H1 (cell line): ENCODE measurements at regions not wholly inside any gene's neighbourhood (a gene's known extent, or its start where the extent isn't known, plus 50 kb on each side); places are given as distances from the start of the nearest gene placed in this dataset.

Experiments used
- CTCF ChIA-PET: fragments of 300-600 bp; sonication (Branson Sonifier 250); formaldehyde crosslinking; loops from one replicate; lab custom pipeline; 2021; ENCODE audit not compliant: partially characterized antibody; lab: Charles Lee
- POLR2A ChIA-PET: fragments of 300-600 bp; sonication (Branson Sonifier 250); formaldehyde crosslinking; loops from one replicate; lab custom pipeline; 2021; ENCODE audit warnings: inconsistent platforms; ENCODE audit not compliant: partially characterized antibody; lab: Charles Lee
- DNase-seq, 2 experiments: peaks; one replicate each; pipeline versions ENCODE4 v3.0.0 to v3.0.0-alpha.2; 2010 to 2022; ENCODE audit warnings: low spot score in 2 of 2, low read depth in 1 of 2, mixed read lengths in 1 of 2
- FAIRE-seq: peaks from 2 replicates; lab custom pipeline; 2011; peaks lifted over from hg19 to GRCh38; lab: Jason Lieb, UNC
- H2AFZ ChIP-seq: 2 replicates; pipeline ENCODE4 v1.8.1; 2012; ENCODE audit warnings: low read length, inconsistent platforms
- H2AK5ac ChIP-seq: 2 replicates; pipeline ENCODE4 v1.6.1; 2013; ENCODE audit warnings: low read depth, low read length
- H2BK120ac ChIP-seq: replicated peaks from 2 replicates; pipeline ENCODE3; 2013; ENCODE audit warnings: low read depth, low read length, inconsistent platforms
- H2BK12ac ChIP-seq: 2 replicates; pipeline ENCODE4 v1.6.1; 2013; ENCODE audit warnings: low read depth, low read length
- H2BK15ac ChIP-seq: 2 replicates; pipeline ENCODE4 v1.6.1; 2013; ENCODE audit warnings: low read length
- H2BK20ac ChIP-seq: 2 replicates; pipeline ENCODE4 v1.6.1; 2013; ENCODE audit warnings: low read length
- H2BK5ac ChIP-seq: 2 replicates; pipeline ENCODE4 v1.6.1; 2013; ENCODE audit warnings: low read depth, low read length
- H3K14ac ChIP-seq: 2 replicates; pipeline ENCODE4 v1.6.1; 2013; ENCODE audit warnings: inconsistent platforms; ENCODE audit not compliant: insufficient read length
- H3K18ac ChIP-seq: 2 replicates; pipeline ENCODE4 v1.6.1; 2013; ENCODE audit warnings: low read length; ENCODE audit errors: extremely low read depth
- H3K23ac ChIP-seq: 2 replicates; pipeline ENCODE4 v1.6.1; 2013; ENCODE audit warnings: inconsistent platforms; ENCODE audit not compliant: insufficient read length
- H3K23me2 ChIP-seq: 2 replicates; pipeline ENCODE4 v1.6.1; 2013; ENCODE audit warnings: low read depth, low read length
- H3K27ac ChIP-seq: 2 replicates; pipeline ENCODE4 v1.6.1; 2011; ENCODE audit warnings: low read depth, low read length, inconsistent platforms
- H3K27me3 ChIP-seq, 4 experiments: replicated peaks in 1 of 4; 1 replicate in 1 of 4; 2 replicates in 3 of 4; pipeline versions ENCODE4 v1.6.1 to v1.8.1; 2011 to 2013; ENCODE audit warnings: low read length in 3 of 4, mild to moderate bottlenecking in 3 of 4, inconsistent platforms in 2 of 4, mixed read lengths in 2 of 4, moderate library complexity in 1 of 4; ENCODE audit not compliant: control insufficient read depth in 3 of 4, insufficient read depth in 3 of 4; ENCODE audit errors: extremely low read depth in 1 of 4
- H3K36me3 ChIP-seq, 4 experiments: 2 replicates each; pipeline versions ENCODE4 v1.6.1 to v1.8.1; 2011 to 2013; ENCODE audit warnings: mild to moderate bottlenecking in 4 of 4, low read length in 3 of 4, moderate library complexity in 2 of 4, control low read depth in 1 of 4, inconsistent platforms in 1 of 4; ENCODE audit not compliant: insufficient read depth in 4 of 4, control insufficient read depth in 2 of 4
- H3K4ac ChIP-seq: replicated peaks from 2 replicates; pipeline ENCODE3; 2013; ENCODE audit warnings: low read length, low read depth, mixed read lengths, inconsistent platforms; ENCODE audit not compliant: insufficient read length
- H3K4me1 ChIP-seq, 4 experiments: replicated peaks in 1 of 4; 1 replicate in 1 of 4; 2 replicates in 3 of 4; pipeline versions ENCODE4 v1.6.1 to v1.8.1; 2011 to 2013; ENCODE audit warnings: low read length in 3 of 4, inconsistent platforms in 2 of 4, mixed read lengths in 1 of 4; ENCODE audit not compliant: insufficient read depth in 4 of 4, control insufficient read depth in 3 of 4
- H3K4me2 ChIP-seq, 2 experiments: 2 replicates each; pipeline versions ENCODE4 v1.6.1 to v1.8.1; 2011 to 2013; ENCODE audit warnings: low read depth in 2 of 2, low read length in 2 of 2, control low read depth in 1 of 2, inconsistent platforms in 1 of 2, mild to moderate bottlenecking in 1 of 2; ENCODE audit not compliant: insufficient read depth in 1 of 2
- H3K4me3 ChIP-seq, 4 experiments: fragments of 200-600, 300-600 bp in 1 of 4; sonication (generic), shearing (Covaris generic), sonication (Bioruptor Twin) in 1 of 4; 2 replicates each; pipeline versions ENCODE4 v1.5.1 to v1.8.1; 2011 to 2016; ENCODE audit warnings: low read length in 4 of 4, low read depth in 3 of 4, control low read depth in 2 of 4, inconsistent platforms in 2 of 4, mild to moderate bottlenecking in 2 of 4, mixed read lengths in 1 of 4, moderate library complexity in 1 of 4; ENCODE audit not compliant: insufficient read depth in 2 of 4; ENCODE audit errors: extremely low read depth in 1 of 4
- H3K56ac ChIP-seq: replicated peaks from 2 replicates; pipeline ENCODE3; 2013; ENCODE audit warnings: low read depth, mild to moderate bottlenecking, mixed read lengths, low read length, inconsistent platforms; ENCODE audit not compliant: insufficient read length
- H3K79me1 ChIP-seq: 2 replicates; pipeline ENCODE4 v1.6.1; 2013; ENCODE audit warnings: low read depth, low read length, control low read depth
- H3K79me2 ChIP-seq, 2 experiments: 2 replicates each; pipeline versions ENCODE4 v1.6.1 to v1.8.1; 2012 to 2013; ENCODE audit warnings: low read length in 2 of 2, mild to moderate bottlenecking in 2 of 2, inconsistent platforms in 1 of 2; ENCODE audit not compliant: insufficient read depth in 2 of 2, control insufficient read depth in 1 of 2
- H3K9ac ChIP-seq, 4 experiments: replicated peaks in 1 of 4; 1 replicate in 1 of 4; 2 replicates in 3 of 4; pipeline versions ENCODE4 v1.6.1 to v1.8.1; 2011 to 2013; ENCODE audit warnings: low read depth in 3 of 4, low read length in 3 of 4, control low read depth in 2 of 4, mild to moderate bottlenecking in 2 of 4, moderate library complexity in 2 of 4, inconsistent platforms in 1 of 4; ENCODE audit errors: extremely low read depth in 1 of 4
- H3K9me3 ChIP-seq, 2 experiments: 2 replicates each; pipeline versions ENCODE4 v1.6.1 to v1.8.1; 2012 to 2013; ENCODE audit warnings: mild to moderate bottlenecking in 2 of 2, moderate library complexity in 2 of 2, control low read depth in 1 of 2, inconsistent platforms in 1 of 2, low read depth in 1 of 2, low read length in 1 of 2, mixed read lengths in 1 of 2; ENCODE audit not compliant: insufficient read depth in 2 of 2
- H4K20me1 ChIP-seq, 2 experiments: replicated peaks in 1 of 2; 2 replicates each; pipeline versions ENCODE3 to v1.8.1; 2011 to 2013; ENCODE audit warnings: inconsistent platforms in 2 of 2, low read length in 2 of 2, mild to moderate bottlenecking in 1 of 2; ENCODE audit not compliant: insufficient read depth in 2 of 2, control insufficient read depth in 1 of 2
- H4K5ac ChIP-seq: 2 replicates; pipeline ENCODE4 v1.6.1; 2013; ENCODE audit warnings: low read length, low read depth, mixed read lengths, inconsistent platforms; ENCODE audit not compliant: insufficient read length
- H4K8ac ChIP-seq: 2 replicates; pipeline ENCODE4 v1.8.0; 2013; ENCODE audit warnings: mild to moderate bottlenecking, moderate library complexity, low read length, inconsistent platforms; ENCODE audit not compliant: insufficient read depth; ENCODE audit errors: extremely low read depth
- H4K91ac ChIP-seq: replicated peaks from 2 replicates; pipeline ENCODE3; 2013; ENCODE audit warnings: low read length, mixed read lengths, inconsistent platforms; ENCODE audit not compliant: insufficient read length
- BCL11A ChIP-seq, 2 experiments: IDR thresholded peaks; one replicate each; pipeline ENCODE4 v1.6.1; 2011; ENCODE audit warnings: low read depth in 2 of 2, low read length in 2 of 2, mild to moderate bottlenecking in 2 of 2
- BRCA1 ChIP-seq: IDR thresholded peaks from 2 replicates; pipeline ENCODE4 v1.6.1; 2012; ENCODE audit warnings: low read depth, low read length, improper control_type of control experiment
- CBX8 ChIP-seq: fragments of 300-800, 300-1000 bp; sonication (generic); IDR thresholded peaks from 2 replicates; pipeline ENCODE4 v1.7.1; 2016; ENCODE audit warnings: low read depth, low read length, borderline replicate concordance
- CEBPB ChIP-seq: IDR thresholded peaks from 2 replicates; pipeline ENCODE4 v1.6.1; 2012; ENCODE audit warnings: low read depth, low read length
- EP300 ChIP-seq, 2 experiments: IDR thresholded peaks; 1 replicate in 1 of 2; 2 replicates in 1 of 2; pipeline ENCODE4 v1.6.1; 2011 to 2012; ENCODE audit warnings: low read depth in 2 of 2, low read length in 2 of 2, mild to moderate bottlenecking in 2 of 2, borderline replicate concordance in 1 of 2, inconsistent platforms in 1 of 2, moderate library complexity in 1 of 2
- EZH2 ChIP-seq: fragments of 200-600 bp; sonication (generic); IDR thresholded peaks from 2 replicates; pipeline ENCODE4 v1.7.1; 2012; ENCODE audit warnings: low read depth, mild to moderate bottlenecking, moderate library complexity, low read length, inconsistent platforms; ENCODE audit not compliant: severe bottlenecking
- GABPA ChIP-seq: IDR thresholded peaks from 2 replicates; pipeline ENCODE4 v1.6.1; 2011; ENCODE audit warnings: mild to moderate bottlenecking, low read length, moderate library complexity, borderline replicate concordance; ENCODE audit not compliant: insufficient read depth
- JUN ChIP-seq: IDR thresholded peaks from 2 replicates; pipeline ENCODE4 v1.6.1; 2011; ENCODE audit warnings: low read depth, mild to moderate bottlenecking, improper control_type of control experiment, low read length
- JUND ChIP-seq: IDR thresholded peaks from 2 replicates; pipeline ENCODE4 v1.6.1; 2011; ENCODE audit warnings: mild to moderate bottlenecking, improper control_type of control experiment, low read length
- KDM4A ChIP-seq: IDR thresholded peaks from one replicate; pipeline ENCODE4 v1.7.1; 2012; ENCODE audit warnings: low read depth, mild to moderate bottlenecking, moderate library complexity, low read length, inconsistent platforms; ENCODE audit not compliant: severe bottlenecking
- MAFK ChIP-seq: IDR thresholded peaks from 2 replicates; pipeline ENCODE4 v1.6.1; 2012; ENCODE audit warnings: low read depth, mild to moderate bottlenecking, improper control_type of control experiment, low read length
- POLR2AphosphoS5 ChIP-seq: IDR thresholded peaks from 2 replicates; pipeline ENCODE4 v1.6.1; 2011; ENCODE audit warnings: low read depth, low read length
- RXRA ChIP-seq: IDR thresholded peaks from 2 replicates; pipeline ENCODE4 v1.6.1; 2011; ENCODE audit warnings: low read depth, mild to moderate bottlenecking, low read length, moderate library complexity; ENCODE audit not compliant: insufficient read depth
- SP4 ChIP-seq: IDR thresholded peaks from 2 replicates; pipeline ENCODE4 v1.6.1; 2012; ENCODE audit warnings: low read length, inconsistent platforms
- TBP ChIP-seq: IDR thresholded peaks from 2 replicates; pipeline ENCODE4 v1.6.1; 2011; ENCODE audit warnings: low read depth, low read length, improper control_type of control experiment
- TCF12 ChIP-seq: IDR thresholded peaks from 2 replicates; pipeline ENCODE4 v1.6.1; 2011; ENCODE audit warnings: low read depth, mild to moderate bottlenecking, low read length
- WGBS, 2 experiments: shearing (Covaris generic) in 1 of 2; methylation state at CpG; one replicate each; pipeline versions ENCODE4 v1.1.6 to v1.1.7; 2013 to 2015; ENCODE audit warnings: low lambda C conversion rate in 2 of 2, mixed read lengths in 2 of 2, inconsistent platforms in 1 of 2, low coverage in 1 of 2, missing lambda C conversion rate in 1 of 2; ENCODE audit not compliant: insufficient replicate concordance in 2 of 2, insufficient coverage in 1 of 2, insufficient read length in 1 of 2; ENCODE audit errors: extremely low coverage in 1 of 2, missing lambda C conversion rate in 1 of 2; 5-methylcytosine and 5-hydroxymethylcytosine counted together

DNA sequence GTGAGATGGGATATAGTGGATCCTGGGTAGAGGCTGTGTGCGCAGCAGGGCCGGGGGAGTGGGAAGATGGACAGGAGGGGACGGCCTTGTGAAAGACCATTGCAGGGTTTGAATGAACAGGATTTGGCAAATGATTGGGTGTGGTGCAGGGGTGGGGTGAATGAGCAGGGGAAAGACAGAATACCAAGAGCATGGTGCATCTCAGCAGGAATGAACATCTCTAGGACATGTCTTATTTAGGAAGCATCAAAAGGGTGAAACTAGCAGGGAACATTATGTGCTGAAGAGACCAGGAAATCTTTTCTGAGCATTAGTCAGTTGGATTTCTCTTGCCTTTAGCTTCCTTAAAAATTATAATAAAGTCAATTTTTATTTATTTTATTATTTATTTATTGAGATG lies 60.6 kb upstream of the SLC2A1 start:
- Histone ChIP-seq H3K4me2 (no peak overlapping the region), H3K9ac (no peak overlapping the region), H2AK5ac (no peak overlapping the region), H3K27ac (no peak overlapping the region), H3K4ac (no peak overlapping the region), H4K5ac (no peak overlapping the region), H3K4me3 (no peak overlapping the region), H3K9me3 (no peaks in the 10 kb centered on the region), H3K79me2 (no peaks in the 10 kb centered on the region), H2AFZ (no peak overlapping the region), H3K4me1 (no peaks in the 10 kb centered on the region), H2BK20ac (0 out of 2 replicates have a peak overlapping the region, but pooled peaks have one; percentile 65), H3K79me1 (no peaks in the 10 kb centered on the region), H3K18ac (no peak overlapping the region), H3K23me2 (no peaks in the 10 kb centered on the region), H4K91ac (no peak overlapping the region), H2BK15ac (0 out of 2 replicates have a peak overlapping the region, but pooled peaks have one; percentile 66), H3K23ac (no peak overlapping the region), H3K27me3 (no peaks in the 10 kb centered on the region), H4K8ac (no peak overlapping the region), H3K56ac (no peak overlapping the region), H3K36me3 (no peaks in the 10 kb centered on the region), H3K14ac (no peak overlapping the region), H2BK120ac (no peak overlapping the region), H2BK12ac (no peak overlapping the region), H4K20me1 (no peaks in the 10 kb centered on the region), H2BK5ac (no peak overlapping the region)
- DNase-seq (no peak), FAIRE-seq (no peak)
- ChIA-PET CTCF (no interaction called here), POLR2A (interaction anchor here (0.6 to 1.6 kb wide), 5 partner anchors 8 to 70 kb away, joined by 3 to 6 read pairs (median 4); no protein-coding TSS in a partner anchor)
- 96% methylated on average over 3 of the region's 3 CpGs; no CpG with 5 or more reads in 1 of the 2 experiments for WGBS, 2 experiments
- TF ChIP-seq POLR2AphosphoS5 (no peak), BCL11A (IDR thresholded peaks at IDR 0.05; ENCODE audit: low read depth in 2 of 2, low read length in 2 of 2) (no peak), BRCA1 (no peak), KDM4A (no peak), CEBPB (no peak), EP300 (IDR thresholded peaks at IDR 0.05; ENCODE audit: borderline replicate concordance in 1 of 2, low read depth in 2 of 2, low read length in 2 of 2) (no peak), RXRA (no peak), MAFK (no peak), TCF12 (no peak), TBP (no peak), SP4 (no peak), JUN (no peak), JUND (no peak), GABPA (no peak), CBX8 (no peak), EZH2 (no peak)
